ENCODE measurements at regions not wholly inside any gene's neighbourhood (a gene's known extent, or its start where the extent isn't known, plus 50 kb on each side); places are given as distances from the start of the nearest gene placed in this dataset.

- TF ChIP-seq ARID4B (CRISPR knock-in tag; IDR thresholded peaks at IDR 0.05) (no peak), PHF8 (IDR thresholded peaks at IDR 0.05; ENCODE audit: borderline replicate concordance, low read length) (no peak), ZNF639 (CRISPR knock-in tag; conservative IDR thresholded peaks at IDR 0.05 in 1 of 2, IDR thresholded peaks at IDR 0.05 in 1 of 2) (no peak), GATA2 (CRISPR knock-in tag; IDR thresholded peaks at IDR 0.05) (no peak), ZNF717 (CRISPR knock-in tag; IDR thresholded peaks at IDR 0.05) (no peak)
Measured at GRCh38 chr1:244917073-244917670, 52.8 kb upstream of the HNRNPU start (continued).

All from K562 (cell line).